Right atrium auricular region (tissue), 2 donors: ENCODE measurements at regions not wholly inside any gene's neighbourhood (a gene's known extent, or its start where the extent isn't known, plus 50 kb on each side); places are given as distances from the start of the nearest gene placed in this dataset.

Experiments
- DNase-seq: peaks from one replicate; pipeline ENCODE4 v3.0.0-alpha.2; 2019; ENCODE audit warnings: low spot score
- H3K27ac ChIP-seq, 2 donors: fragments of 200-600 bp; sonication (generic); 1 replicate in 1 of 2; 2 replicates in 1 of 2; pipeline ENCODE4 v1.5.1; 2016 to 2019
- H3K27me3 ChIP-seq, 2 donors: fragments of 200-600 bp; sonication (generic); one replicate each; pipeline versions ENCODE4 v1.5.1 to v1.6.0; 2017 to 2019
- H3K36me3 ChIP-seq: fragments of 200-600 bp; sonication (generic); one replicate; pipeline ENCODE4 v1.5.1; 2016
- H3K4me1 ChIP-seq, 2 donors: fragments of 200-600 bp; sonication (generic); one replicate each; pipeline versions ENCODE4 v1.5.1 to v1.6.0; 2017 to 2019
- H3K4me3 ChIP-seq, 2 donors: fragments of 200-600 bp; sonication (generic); 1 replicate in 1 of 2; 2 replicates in 1 of 2; pipeline ENCODE4 v1.5.1; 2017 to 2019; ENCODE audit warnings: mild to moderate bottlenecking in 1 of 2, moderate library complexity in 1 of 2
- H3K9me3 ChIP-seq, 2 donors: fragments of 200-600 bp; sonication (generic); one replicate each; pipeline ENCODE4 v1.5.1; 2019
- TF ChIP-seq, protein P1 (sequence below), 2 donors: fragments of 200-600 bp; sonication (generic); IDR thresholded peaks; one replicate each; pipeline ENCODE4 v1.5.1; 2019; ENCODE audit warnings: antibody characterized with exemption in 2 of 2

GRCh38 chr1:165052936-165053335 lies 303.6 kb downstream of the LMX1A start:
- Histone ChIP-seq H3K27ac (no peak overlapping the region), H3K4me3 (no peak overlapping the region), H3K27me3 (no peaks in the 10 kb centered on the region), H3K36me3 (no peaks in the 10 kb centered on the region), H3K4me1 (no peaks in the 10 kb centered on the region), H3K9me3 (no peaks in the 10 kb centered on the region)
- TF ChIP-seq, protein P1, sequence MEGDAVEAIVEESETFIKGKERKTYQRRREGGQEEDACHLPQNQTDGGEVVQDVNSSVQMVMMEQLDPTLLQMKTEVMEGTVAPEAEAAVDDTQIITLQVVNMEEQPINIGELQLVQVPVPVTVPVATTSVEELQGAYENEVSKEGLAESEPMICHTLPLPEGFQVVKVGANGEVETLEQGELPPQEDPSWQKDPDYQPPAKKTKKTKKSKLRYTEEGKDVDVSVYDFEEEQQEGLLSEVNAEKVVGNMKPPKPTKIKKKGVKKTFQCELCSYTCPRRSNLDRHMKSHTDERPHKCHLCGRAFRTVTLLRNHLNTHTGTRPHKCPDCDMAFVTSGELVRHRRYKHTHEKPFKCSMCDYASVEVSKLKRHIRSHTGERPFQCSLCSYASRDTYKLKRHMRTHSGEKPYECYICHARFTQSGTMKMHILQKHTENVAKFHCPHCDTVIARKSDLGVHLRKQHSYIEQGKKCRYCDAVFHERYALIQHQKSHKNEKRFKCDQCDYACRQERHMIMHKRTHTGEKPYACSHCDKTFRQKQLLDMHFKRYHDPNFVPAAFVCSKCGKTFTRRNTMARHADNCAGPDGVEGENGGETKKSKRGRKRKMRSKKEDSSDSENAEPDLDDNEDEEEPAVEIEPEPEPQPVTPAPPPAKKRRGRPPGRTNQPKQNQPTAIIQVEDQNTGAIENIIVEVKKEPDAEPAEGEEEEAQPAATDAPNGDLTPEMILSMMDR (IDR thresholded peaks at IDR 0.05): no peak
- DNase-seq: no peak

DNA sequence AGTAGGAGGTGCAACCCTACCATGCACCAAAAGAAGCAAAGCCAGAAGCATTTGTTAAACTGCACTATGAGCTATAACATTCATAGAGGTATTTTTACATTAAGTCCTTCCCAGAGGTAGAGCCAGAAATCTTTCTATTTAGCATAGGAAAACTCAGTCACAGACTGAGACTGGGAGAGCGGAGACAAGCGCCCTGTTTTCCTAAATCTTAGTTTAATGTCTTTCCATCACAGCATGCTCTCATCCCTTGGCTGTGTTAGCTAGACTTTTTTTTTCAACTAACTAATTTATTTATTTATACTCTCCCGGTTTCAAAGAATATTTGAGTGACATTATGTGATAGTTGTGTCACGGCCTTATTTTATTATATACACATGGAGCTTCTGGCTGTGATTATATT lies 304.1 kb downstream of the LMX1A start:
- Histone ChIP-seq H3K27ac (no peak overlapping the region), H3K4me3 (no peak overlapping the region), H3K4me1 (no peaks in the 10 kb centered on the region), H3K9me3 (no peaks in the 10 kb centered on the region), H3K27me3 (no peaks in the 10 kb centered on the region), H3K36me3 (no peaks in the 10 kb centered on the region)
- TF ChIP-seq, protein P1 (IDR thresholded peaks at IDR 0.05): no peak
- no peak for DNase-seq

DNA sequence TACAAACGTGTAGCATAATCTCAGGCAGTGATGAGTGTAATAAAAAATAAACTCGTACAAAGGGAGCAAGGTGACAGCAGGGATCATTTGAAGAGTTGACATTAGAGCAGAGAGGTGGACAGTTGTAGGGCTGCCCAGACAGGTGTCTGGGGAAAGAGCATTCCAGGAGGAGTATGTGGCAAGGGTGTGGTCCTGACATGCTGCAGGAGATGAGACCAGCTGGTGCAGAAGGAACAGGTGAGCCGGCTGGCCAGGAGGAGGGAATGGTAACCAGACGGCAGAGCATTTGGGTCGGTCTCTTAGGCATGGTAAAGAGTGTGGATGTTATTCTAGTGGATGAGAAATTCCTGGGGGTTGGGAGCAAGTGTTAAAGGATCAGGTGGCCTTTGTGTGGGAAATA lies 306.3 kb downstream of the LMX1A start:
- Histone ChIP-seq H3K27me3 (no peaks in the 10 kb centered on the region), H3K27ac (no peak overlapping the region), H3K4me1 (no peaks in the 10 kb centered on the region), H3K9me3 (no peaks in the 10 kb centered on the region), H3K4me3 (no peak overlapping the region), H3K36me3 (no peaks in the 10 kb centered on the region)
- TF ChIP-seq, protein P1 (IDR thresholded peaks at IDR 0.05): no peak
- DNase-seq: no peak

GRCh38 chr1:165047994-165048393 lies 308.5 kb downstream of the LMX1A start:
- Histone ChIP-seq H3K9me3 (no peaks in the 10 kb centered on the region), H3K27ac (no peak overlapping the region), H3K36me3 (no peaks in the 10 kb centered on the region), H3K4me3 (no peak overlapping the region), H3K4me1 (no peaks in the 10 kb centered on the region), H3K27me3 (no peaks in the 10 kb centered on the region)
- DNase-seq: no peak
- TF ChIP-seq, protein P1 (IDR thresholded peaks at IDR 0.05): no peak

DNA sequence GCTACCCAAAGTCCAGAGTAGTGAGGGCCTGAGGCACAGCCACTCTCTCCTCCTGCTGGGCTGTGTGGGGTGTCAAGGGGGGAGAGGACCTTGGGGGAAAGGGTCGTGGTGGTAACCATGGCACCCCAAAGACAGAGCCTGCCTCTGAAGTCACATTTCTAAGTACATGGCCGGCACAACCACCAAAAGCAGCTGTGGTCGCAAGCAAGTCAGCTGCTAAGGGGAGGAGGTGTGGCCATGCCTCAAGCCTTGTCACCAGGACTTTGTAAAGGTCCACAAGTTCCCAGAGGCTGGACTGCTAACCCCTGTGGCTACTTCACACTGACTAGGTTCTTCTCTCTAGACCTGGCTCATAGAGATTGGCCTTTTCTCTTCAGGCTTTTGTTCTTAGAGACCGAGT lies 310.6 kb downstream of the LMX1A start:
- no peak for DNase-seq
- TF ChIP-seq, protein P1 (IDR thresholded peaks at IDR 0.05): no peak

DNA sequence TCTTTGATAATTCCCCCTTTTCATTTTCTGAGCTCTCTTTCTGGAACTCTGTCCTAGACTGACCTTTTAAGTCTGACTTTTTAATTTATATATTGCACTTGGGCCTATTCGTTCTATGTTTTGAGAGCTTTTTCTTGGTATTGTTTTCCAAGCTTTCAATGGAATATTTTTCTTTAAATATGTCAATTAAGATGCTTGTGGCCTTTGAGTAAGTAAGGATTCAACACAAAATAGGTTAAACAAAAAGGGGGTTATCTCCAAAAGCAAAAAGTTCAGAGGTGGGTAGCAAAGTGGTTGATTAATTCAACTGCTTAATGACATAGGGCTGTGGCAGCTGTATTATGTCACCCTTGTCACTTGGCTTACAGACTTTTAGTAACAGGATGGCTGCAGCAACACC lies 315.9 kb downstream of the LMX1A start:
- Histone ChIP-seq H3K27me3 (no peaks in the 10 kb centered on the region), H3K36me3 (no peaks in the 10 kb centered on the region), H3K27ac (no peak overlapping the region), H3K4me1 (no peaks in the 10 kb centered on the region), H3K4me3 (no peak overlapping the region), H3K9me3 (no peaks in the 10 kb centered on the region)
- no peak for DNase-seq
- TF ChIP-seq, protein P1 (IDR thresholded peaks at IDR 0.05): no peak

More for the DNA sequence above, 310.6 kb downstream of the LMX1A start:
- H3K36me3 ChIP-seq: no peaks in the 10 kb centered on the region
- no peaks in the 10 kb centered on the region for H3K9me3 ChIP-seq
- no peaks in the 10 kb centered on the region for H3K4me1 ChIP-seq
- no peak overlapping the region for H3K27ac ChIP-seq
- H3K4me3 ChIP-seq: no peak overlapping the region
- H3K27me3 ChIP-seq: no peaks in the 10 kb centered on the region
